H1 (cell line): ENCODE measurements at regions not wholly inside any gene's neighbourhood (a gene's known extent, or its start where the extent isn't known, plus 50 kb on each side); places are given as distances from the start of the nearest gene placed in this dataset.

ENCODE experiments used
- CTCF ChIA-PET: fragments of 300-600 bp; sonication (Branson Sonifier 250); formaldehyde crosslinking; loops from one replicate; lab custom pipeline; 2021; ENCODE audit not compliant: partially characterized antibody; lab: Charles Lee
- POLR2A ChIA-PET: fragments of 300-600 bp; sonication (Branson Sonifier 250); formaldehyde crosslinking; loops from one replicate; lab custom pipeline; 2021; ENCODE audit warnings: inconsistent platforms; ENCODE audit not compliant: partially characterized antibody; lab: Charles Lee
- DNase-seq, 2 experiments: peaks; one replicate each; pipeline versions ENCODE4 v3.0.0 to v3.0.0-alpha.2; 2010 to 2022; ENCODE audit warnings: low spot score in 2 of 2, low read depth in 1 of 2, mixed read lengths in 1 of 2
- FAIRE-seq: peaks from 2 replicates; lab custom pipeline; 2011; peaks lifted over from hg19 to GRCh38; lab: Jason Lieb, UNC
- H2AFZ ChIP-seq: 2 replicates; pipeline ENCODE4 v1.8.1; 2012; ENCODE audit warnings: low read length, inconsistent platforms
- H2AK5ac ChIP-seq: 2 replicates; pipeline ENCODE4 v1.6.1; 2013; ENCODE audit warnings: low read depth, low read length
- H2BK120ac ChIP-seq: replicated peaks from 2 replicates; pipeline ENCODE3; 2013; ENCODE audit warnings: low read depth, low read length, inconsistent platforms
- H2BK12ac ChIP-seq: 2 replicates; pipeline ENCODE4 v1.6.1; 2013; ENCODE audit warnings: low read depth, low read length
- H2BK15ac ChIP-seq: 2 replicates; pipeline ENCODE4 v1.6.1; 2013; ENCODE audit warnings: low read length
- H2BK20ac ChIP-seq: 2 replicates; pipeline ENCODE4 v1.6.1; 2013; ENCODE audit warnings: low read length
- H2BK5ac ChIP-seq: 2 replicates; pipeline ENCODE4 v1.6.1; 2013; ENCODE audit warnings: low read depth, low read length
- H3K14ac ChIP-seq: 2 replicates; pipeline ENCODE4 v1.6.1; 2013; ENCODE audit warnings: inconsistent platforms; ENCODE audit not compliant: insufficient read length
- H3K18ac ChIP-seq: 2 replicates; pipeline ENCODE4 v1.6.1; 2013; ENCODE audit warnings: low read length; ENCODE audit errors: extremely low read depth
- H3K23ac ChIP-seq: 2 replicates; pipeline ENCODE4 v1.6.1; 2013; ENCODE audit warnings: inconsistent platforms; ENCODE audit not compliant: insufficient read length
- H3K23me2 ChIP-seq: 2 replicates; pipeline ENCODE4 v1.6.1; 2013; ENCODE audit warnings: low read depth, low read length
- H3K27ac ChIP-seq: 2 replicates; pipeline ENCODE4 v1.6.1; 2011; ENCODE audit warnings: low read depth, low read length, inconsistent platforms
- H3K27me3 ChIP-seq, 4 experiments: replicated peaks in 1 of 4; 1 replicate in 1 of 4; 2 replicates in 3 of 4; pipeline versions ENCODE4 v1.6.1 to v1.8.1; 2011 to 2013; ENCODE audit warnings: low read length in 3 of 4, mild to moderate bottlenecking in 3 of 4, inconsistent platforms in 2 of 4, mixed read lengths in 2 of 4, moderate library complexity in 1 of 4; ENCODE audit not compliant: control insufficient read depth in 3 of 4, insufficient read depth in 3 of 4; ENCODE audit errors: extremely low read depth in 1 of 4
- H3K36me3 ChIP-seq, 4 experiments: 2 replicates each; pipeline versions ENCODE4 v1.6.1 to v1.8.1; 2011 to 2013; ENCODE audit warnings: mild to moderate bottlenecking in 4 of 4, low read length in 3 of 4, moderate library complexity in 2 of 4, control low read depth in 1 of 4, inconsistent platforms in 1 of 4; ENCODE audit not compliant: insufficient read depth in 4 of 4, control insufficient read depth in 2 of 4
- H3K4ac ChIP-seq: replicated peaks from 2 replicates; pipeline ENCODE3; 2013; ENCODE audit warnings: low read length, low read depth, mixed read lengths, inconsistent platforms; ENCODE audit not compliant: insufficient read length
- H3K4me1 ChIP-seq, 4 experiments: replicated peaks in 1 of 4; 1 replicate in 1 of 4; 2 replicates in 3 of 4; pipeline versions ENCODE4 v1.6.1 to v1.8.1; 2011 to 2013; ENCODE audit warnings: low read length in 3 of 4, inconsistent platforms in 2 of 4, mixed read lengths in 1 of 4; ENCODE audit not compliant: insufficient read depth in 4 of 4, control insufficient read depth in 3 of 4
- H3K4me2 ChIP-seq, 2 experiments: 2 replicates each; pipeline versions ENCODE4 v1.6.1 to v1.8.1; 2011 to 2013; ENCODE audit warnings: low read depth in 2 of 2, low read length in 2 of 2, control low read depth in 1 of 2, inconsistent platforms in 1 of 2, mild to moderate bottlenecking in 1 of 2; ENCODE audit not compliant: insufficient read depth in 1 of 2
- H3K4me3 ChIP-seq, 4 experiments: fragments of 200-600, 300-600 bp in 1 of 4; sonication (generic), shearing (Covaris generic), sonication (Bioruptor Twin) in 1 of 4; 2 replicates each; pipeline versions ENCODE4 v1.5.1 to v1.8.1; 2011 to 2016; ENCODE audit warnings: low read length in 4 of 4, low read depth in 3 of 4, control low read depth in 2 of 4, inconsistent platforms in 2 of 4, mild to moderate bottlenecking in 2 of 4, mixed read lengths in 1 of 4, moderate library complexity in 1 of 4; ENCODE audit not compliant: insufficient read depth in 2 of 4; ENCODE audit errors: extremely low read depth in 1 of 4
- H3K56ac ChIP-seq: replicated peaks from 2 replicates; pipeline ENCODE3; 2013; ENCODE audit warnings: low read depth, mild to moderate bottlenecking, mixed read lengths, low read length, inconsistent platforms; ENCODE audit not compliant: insufficient read length
- H3K79me1 ChIP-seq: 2 replicates; pipeline ENCODE4 v1.6.1; 2013; ENCODE audit warnings: low read depth, low read length, control low read depth
- H3K79me2 ChIP-seq, 2 experiments: 2 replicates each; pipeline versions ENCODE4 v1.6.1 to v1.8.1; 2012 to 2013; ENCODE audit warnings: low read length in 2 of 2, mild to moderate bottlenecking in 2 of 2, inconsistent platforms in 1 of 2; ENCODE audit not compliant: insufficient read depth in 2 of 2, control insufficient read depth in 1 of 2
- H3K9ac ChIP-seq, 4 experiments: replicated peaks in 1 of 4; 1 replicate in 1 of 4; 2 replicates in 3 of 4; pipeline versions ENCODE4 v1.6.1 to v1.8.1; 2011 to 2013; ENCODE audit warnings: low read depth in 3 of 4, low read length in 3 of 4, control low read depth in 2 of 4, mild to moderate bottlenecking in 2 of 4, moderate library complexity in 2 of 4, inconsistent platforms in 1 of 4; ENCODE audit errors: extremely low read depth in 1 of 4
- H3K9me3 ChIP-seq, 2 experiments: 2 replicates each; pipeline versions ENCODE4 v1.6.1 to v1.8.1; 2012 to 2013; ENCODE audit warnings: mild to moderate bottlenecking in 2 of 2, moderate library complexity in 2 of 2, control low read depth in 1 of 2, inconsistent platforms in 1 of 2, low read depth in 1 of 2, low read length in 1 of 2, mixed read lengths in 1 of 2; ENCODE audit not compliant: insufficient read depth in 2 of 2
- H4K20me1 ChIP-seq, 2 experiments: replicated peaks in 1 of 2; 2 replicates each; pipeline versions ENCODE3 to v1.8.1; 2011 to 2013; ENCODE audit warnings: inconsistent platforms in 2 of 2, low read length in 2 of 2, mild to moderate bottlenecking in 1 of 2; ENCODE audit not compliant: insufficient read depth in 2 of 2, control insufficient read depth in 1 of 2
- H4K5ac ChIP-seq: 2 replicates; pipeline ENCODE4 v1.6.1; 2013; ENCODE audit warnings: low read length, low read depth, mixed read lengths, inconsistent platforms; ENCODE audit not compliant: insufficient read length
- H4K8ac ChIP-seq: 2 replicates; pipeline ENCODE4 v1.8.0; 2013; ENCODE audit warnings: mild to moderate bottlenecking, moderate library complexity, low read length, inconsistent platforms; ENCODE audit not compliant: insufficient read depth; ENCODE audit errors: extremely low read depth
- H4K91ac ChIP-seq: replicated peaks from 2 replicates; pipeline ENCODE3; 2013; ENCODE audit warnings: low read length, mixed read lengths, inconsistent platforms; ENCODE audit not compliant: insufficient read length
- SIX5 ChIP-seq: IDR thresholded peaks from 2 replicates; pipeline ENCODE4 v1.6.1; 2011; ENCODE audit warnings: mild to moderate bottlenecking, low read depth, low read length
- SP4 ChIP-seq: IDR thresholded peaks from 2 replicates; pipeline ENCODE4 v1.6.1; 2012; ENCODE audit warnings: low read length, inconsistent platforms
- YY1 ChIP-seq: IDR thresholded peaks from 2 replicates; pipeline ENCODE4 v1.6.1; 2011; ENCODE audit warnings: low read depth, mild to moderate bottlenecking, low read length
- WGBS, 2 experiments: shearing (Covaris generic) in 1 of 2; methylation state at CpG; one replicate each; pipeline versions ENCODE4 v1.1.6 to v1.1.7; 2013 to 2015; ENCODE audit warnings: low lambda C conversion rate in 2 of 2, mixed read lengths in 2 of 2, inconsistent platforms in 1 of 2, low coverage in 1 of 2, missing lambda C conversion rate in 1 of 2; ENCODE audit not compliant: insufficient replicate concordance in 2 of 2, insufficient coverage in 1 of 2, insufficient read length in 1 of 2; ENCODE audit errors: extremely low coverage in 1 of 2, missing lambda C conversion rate in 1 of 2; 5-methylcytosine and 5-hydroxymethylcytosine counted together

GRCh38 chr3:110576960-110577359 lies 494.7 kb upstream of the NECTIN3 start:
- no peak overlapping the region for H3K23ac ChIP-seq
- H2AK5ac ChIP-seq, result no peak overlapping the region
- H3K79me2 ChIP-seq, result no peaks in the 10 kb centered on the region
- 10% methylated on average over 3 of the region's 3 CpGs; no CpG with 5 or more reads in 1 of the 2 experiments for WGBS, 2 experiments
- ChIA-PET CTCF (no interaction called here), POLR2A (no interaction called here)
- no peak overlapping the region for H3K4ac ChIP-seq
- H3K4me2 ChIP-seq, result peak overlapping the region; percentile 32 to 51; a peak in 3 of 4 replicates
- H4K20me1 ChIP-seq, result no peaks in the 10 kb centered on the region
- H2BK12ac ChIP-seq, result peak overlapping the region; percentile 13; the same call in 1 of the 2 replicates
- H4K91ac ChIP-seq, result peak overlapping the region; percentile 18
- H3K79me1 ChIP-seq, result no peaks in the 10 kb centered on the region
- no peak overlapping the region for H3K18ac ChIP-seq
- H3K27ac ChIP-seq, result no peak overlapping the region
- H3K4me1 ChIP-seq, result peaks cover 4 to 11% (median 8%) of the 10 kb centered on the region in 4 experiments
- H4K8ac ChIP-seq, result no peak overlapping the region
- DNase-seq, result peak; percentile 56 to 78
- H2BK5ac ChIP-seq, result peak overlapping the region; percentile 16; the same call in 1 of the 2 replicates
- FAIRE-seq, result peak; percentile 100
- H2BK20ac ChIP-seq, result no peak overlapping the region
- no peak overlapping the region for H2BK15ac ChIP-seq
- H2AFZ ChIP-seq, result no peak overlapping the region
- no peak overlapping the region for H3K4me3 ChIP-seq
- no peak overlapping the region for H3K9ac ChIP-seq
- no peaks in the 10 kb centered on the region for H3K27me3 ChIP-seq
- peaks cover 0 to 7% of the 10 kb centered on the region in 2 experiments for H3K9me3 ChIP-seq
- peak overlapping the region; percentile 34 for H4K5ac ChIP-seq
- H3K14ac ChIP-seq, result no peak overlapping the region
- H3K56ac ChIP-seq, result no peak overlapping the region
- peaks cover 0 to 5% (median 0%) of the 10 kb centered on the region in 4 experiments; a peak in 1 of 8 replicates for H3K36me3 ChIP-seq
- H3K23me2 ChIP-seq, result no peaks in the 10 kb centered on the region
- H2BK120ac ChIP-seq, result no peak overlapping the region
- TF ChIP-seq SIX5, result no peak
- TF ChIP-seq SP4, result peak; percentile 33; the same call in 1 of the 2 replicates
- TF ChIP-seq YY1, result peak; percentile 74
